SK-N-SH treated with all-trans-retinoic acid at 6 μM for 48 hours (cell line): ENCODE measurements at regions not wholly inside any gene's neighbourhood (a gene's known extent, or its start where the extent isn't known, plus 50 kb on each side); places are given as distances from the start of the nearest gene placed in this dataset.

Experiments
- ATAC-seq: fragments of 200-7000 bp; cut with Tn5 transposase; 3 replicates; pipeline ENCODE4 v1.9.1; 2020; ENCODE audit warnings: mild to moderate bottlenecking, moderate library complexity
- ARNTL ChIP-seq: fragments of 450-650 bp; formaldehyde crosslinking; IDR thresholded peaks from 2 replicates; pipeline ENCODE4 v1.5.0; 2020; ENCODE audit warnings: low read depth, mild to moderate bottlenecking, moderate library complexity, borderline replicate concordance
- BACH2 ChIP-seq: fragments of 250-450 bp; sonication (Bioruptor Pico); IDR thresholded peaks from 2 replicates; pipeline ENCODE4 v1.9.0; 2021; ENCODE audit warnings: mild to moderate bottlenecking, borderline replicate concordance
- CSDC2 ChIP-seq: fragments of 250-450 bp; sonication (Bioruptor Pico); IDR thresholded peaks from 2 replicates; pipeline ENCODE4 v1.5.0; 2020; ENCODE audit warnings: mild to moderate bottlenecking, moderate library complexity
- ESRRG ChIP-seq: fragments of 250-450 bp; sonication (Bioruptor Pico); IDR thresholded peaks from 2 replicates; pipeline ENCODE4 v1.6.1; 2021; ENCODE audit warnings: mild to moderate bottlenecking
- GLIS3 ChIP-seq: fragments of 250-450 bp; sonication (Bioruptor Pico); IDR thresholded peaks from 2 replicates; pipeline ENCODE4 v1.5.0; 2020; ENCODE audit warnings: mild to moderate bottlenecking, moderate library complexity
- ISL1 ChIP-seq: fragments of 250-450 bp; sonication (Bioruptor Pico); IDR thresholded peaks from 2 replicates; pipeline ENCODE4 v2.1.2; 2022; ENCODE audit warnings: mild to moderate bottlenecking, moderate library complexity
- PPARA ChIP-seq: fragments of 250-450 bp; sonication (Bioruptor Pico); IDR thresholded peaks from 2 replicates; pipeline ENCODE4 v1.5.0; 2020; ENCODE audit warnings: mild to moderate bottlenecking, borderline replicate concordance
- SNAI2 ChIP-seq: fragments of 250-450 bp; sonication (Bioruptor Pico); IDR thresholded peaks from 2 replicates; pipeline ENCODE4 v1.5.0; 2020; ENCODE audit warnings: mild to moderate bottlenecking, moderate library complexity
- TCF4 ChIP-seq: fragments of 250-450 bp; sonication (Bioruptor Pico); IDR thresholded peaks from 2 replicates; pipeline ENCODE4 v1.8.0; 2021; ENCODE audit warnings: mild to moderate bottlenecking, moderate library complexity, borderline replicate concordance
- TOX ChIP-seq: fragments of 250-450 bp; sonication (Bioruptor Pico); IDR thresholded peaks from 2 replicates; pipeline ENCODE4 v1.8.0; 2021; ENCODE audit warnings: mild to moderate bottlenecking, moderate library complexity, borderline replicate concordance
- TSHZ2 ChIP-seq: fragments of 250-450 bp; sonication (Bioruptor Pico); IDR thresholded peaks from 2 replicates; pipeline ENCODE4 v1.5.0; 2020; ENCODE audit warnings: mild to moderate bottlenecking, moderate library complexity
- ZC3H10 ChIP-seq: fragments of 250-450 bp; sonication (Bioruptor Pico); IDR thresholded peaks from 2 replicates; pipeline ENCODE4 v1.5.1; 2021; ENCODE audit warnings: mild to moderate bottlenecking, moderate library complexity
- ZFP3 ChIP-seq: fragments of 250-450 bp; sonication (Bioruptor Pico); IDR thresholded peaks from 2 replicates; pipeline ENCODE4 v1.5.0; 2020; ENCODE audit warnings: mild to moderate bottlenecking, moderate library complexity
- ZFP30 ChIP-seq: fragments of 450-650 bp; formaldehyde crosslinking; IDR thresholded peaks from 2 replicates; pipeline ENCODE4 v1.5.0; 2022; ENCODE audit warnings: mild to moderate bottlenecking, moderate library complexity
- ZNF565 ChIP-seq: fragments of 450-650 bp; formaldehyde crosslinking; conservative IDR thresholded peaks from 2 replicates; pipeline ENCODE4 v1.5.0; 2020; ENCODE audit warnings: low read depth, mild to moderate bottlenecking, moderate library complexity
- ZNF70 ChIP-seq: fragments of 450-650 bp; formaldehyde crosslinking; IDR thresholded peaks from 2 replicates; pipeline ENCODE4 v1.5.0; 2020; ENCODE audit warnings: mild to moderate bottlenecking, moderate library complexity
- ZNF8 ChIP-seq: fragments of 450-650 bp; formaldehyde crosslinking; IDR thresholded peaks from 2 replicates; pipeline ENCODE4 v1.5.0; 2020; ENCODE audit warnings: mild to moderate bottlenecking, moderate library complexity
- TF ChIP-seq, protein P1 (sequence below): fragments of 250-450 bp; sonication (Bioruptor Pico); IDR thresholded peaks from 2 replicates; pipeline ENCODE4 v1.5.1; 2021; ENCODE audit warnings: mild to moderate bottlenecking, moderate library complexity
- TF ChIP-seq, protein P2 (sequence below): fragments of 250-450 bp; sonication (Bioruptor Pico); IDR thresholded peaks from 2 replicates; pipeline ENCODE4 v1.8.0; 2021; ENCODE audit warnings: low read depth, mild to moderate bottlenecking, moderate library complexity, borderline replicate concordance
- TF ChIP-seq, protein P3 (sequence below): fragments of 250-450 bp; sonication (Bioruptor Pico); IDR thresholded peaks from 2 replicates; pipeline ENCODE4 v1.5.1; 2020; ENCODE audit warnings: low read depth, mild to moderate bottlenecking, moderate library complexity

DNA sequence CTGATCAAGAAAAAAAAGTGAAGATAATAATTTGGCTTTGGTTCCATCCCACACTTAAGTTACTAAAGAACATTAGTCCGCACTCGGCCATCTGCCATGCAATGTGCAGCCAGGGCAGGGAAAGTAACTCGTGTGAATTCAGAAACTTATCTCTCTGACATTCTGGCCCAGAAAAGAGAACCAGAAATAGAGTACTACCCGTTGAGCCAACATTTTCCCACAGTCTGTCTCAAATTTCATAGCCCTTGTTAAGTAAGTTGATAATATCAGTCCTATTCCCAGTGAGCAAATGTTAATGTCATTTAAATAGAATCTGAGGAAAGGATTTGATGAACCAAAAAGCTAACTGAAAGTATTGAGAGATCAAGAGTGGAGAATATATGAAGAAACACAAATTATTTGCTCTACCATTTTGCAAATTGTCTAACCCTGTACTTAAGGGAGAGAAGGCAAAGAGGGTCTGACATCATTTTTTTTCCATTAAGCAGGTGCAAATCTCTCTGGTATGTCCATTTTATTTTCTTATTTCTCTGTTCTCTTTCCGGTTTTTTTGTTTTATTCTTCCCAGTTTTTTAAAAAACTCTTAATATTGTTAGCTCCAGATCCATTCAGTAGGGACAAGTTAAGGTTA, 156.3 kb downstream of the NDFIP2 start:
- ATAC-seq, result peak; percentile 80
- no peak for TF ChIP-seq ZNF565 (CRISPR knock-in tag)
- 0 out of 2 replicates have a peak, but pooled peaks have one; percentile 15 for TF ChIP-seq ISL1 (CRISPR knock-in tag)
- TF ChIP-seq, all 23 proteins: peak for 1

- TF ChIP-seq, protein P1, sequence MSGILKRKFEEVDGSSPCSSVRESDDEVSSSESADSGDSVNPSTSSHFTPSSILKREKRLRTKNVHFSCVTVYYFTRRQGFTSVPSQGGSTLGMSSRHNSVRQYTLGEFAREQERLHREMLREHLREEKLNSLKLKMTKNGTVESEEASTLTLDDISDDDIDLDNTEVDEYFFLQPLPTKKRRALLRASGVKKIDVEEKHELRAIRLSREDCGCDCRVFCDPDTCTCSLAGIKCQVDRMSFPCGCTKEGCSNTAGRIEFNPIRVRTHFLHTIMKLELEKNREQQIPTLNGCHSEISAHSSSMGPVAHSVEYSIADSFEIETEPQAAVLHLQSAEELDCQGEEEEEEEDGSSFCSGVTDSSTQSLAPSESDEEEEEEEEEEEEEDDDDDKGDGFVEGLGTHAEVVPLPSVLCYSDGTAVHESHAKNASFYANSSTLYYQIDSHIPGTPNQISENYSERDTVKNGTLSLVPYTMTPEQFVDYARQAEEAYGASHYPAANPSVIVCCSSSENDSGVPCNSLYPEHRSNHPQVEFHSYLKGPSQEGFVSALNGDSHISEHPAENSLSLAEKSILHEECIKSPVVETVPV (CRISPR knock-in tag), result no peak
- TF ChIP-seq ESRRG (CRISPR knock-in tag) (no peak), SNAI2 (CRISPR knock-in tag) (no peak)
Observed at GRCh38 chr13:79631051-79631659, 150.2 kb downstream of the NDFIP2 start.

DNA sequence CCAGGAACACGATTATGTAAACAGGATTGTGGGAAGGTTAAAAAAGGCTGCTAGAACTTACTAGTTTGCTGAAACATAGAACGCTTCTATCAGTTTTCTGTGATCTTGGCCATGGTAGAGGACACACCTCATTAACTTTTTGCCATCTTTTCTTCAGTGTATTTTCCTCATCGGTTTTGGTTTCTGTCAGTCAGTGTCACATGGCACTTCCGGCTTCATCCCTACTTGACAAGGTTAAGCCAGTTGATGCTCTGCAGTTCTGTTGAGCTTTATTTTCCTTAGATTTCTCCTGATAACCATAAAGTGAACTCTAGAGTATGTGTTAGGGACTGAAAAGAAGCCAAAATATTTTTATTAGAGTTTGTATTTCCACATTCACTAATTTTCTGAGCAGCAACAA, 147.5 kb downstream of the NDFIP2 start:
- peak; percentile 45 for ATAC-seq
- TF ChIP-seq GLIS3 (CRISPR knock-in tag) (no peak), ZNF70 (no peak), PPARA (CRISPR knock-in tag) (no peak), TCF4 (CRISPR knock-in tag) (peak; percentile 71; the same call in 1 of the 2 replicates), TOX (CRISPR knock-in tag) (no peak), ISL1 (CRISPR knock-in tag) (peak; percentile 50; the same call in 1 of the 2 replicates), ZNF8 (CRISPR knock-in tag) (no peak), TSHZ2 (peak; percentile 71; the same call in 1 of the 2 replicates)

More at GRCh38 chr13:79631051-79631659, 150.2 kb downstream of the NDFIP2 start:
- ATAC-seq, result peak; percentile 97

DNA sequence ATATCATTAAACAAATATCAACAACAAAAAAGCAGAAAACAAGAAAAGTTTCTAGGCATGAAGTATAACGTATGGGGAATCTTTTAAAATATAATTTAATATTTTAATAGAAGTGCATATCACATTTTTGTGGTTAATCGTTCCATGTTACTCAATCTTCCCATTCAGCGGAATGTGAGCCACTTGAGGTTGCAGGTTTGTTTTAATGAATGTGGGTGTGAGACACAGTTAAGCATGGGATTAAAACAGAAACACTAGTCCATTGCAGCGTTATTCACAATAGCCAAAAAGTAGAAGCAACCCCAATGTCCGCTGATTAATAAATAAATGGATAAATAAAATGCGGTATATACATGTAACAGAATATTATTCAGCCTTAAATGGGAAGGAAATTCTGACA, 146.0 kb downstream of the NDFIP2 start:
- TF ChIP-seq TCF4 (CRISPR knock-in tag) (no peak), TSHZ2 (no peak), ZFP30 (CRISPR knock-in tag) (no peak), SNAI2 (CRISPR knock-in tag) (no peak), ZFP3 (CRISPR knock-in tag) (no peak), CSDC2 (no peak)
- ATAC-seq, result no peak

GRCh38 chr13:79625517-79625916, 144.6 kb downstream of the NDFIP2 start:
- ATAC-seq, result no peak
- TF ChIP-seq BACH2 (CRISPR knock-in tag) (no peak), TOX (CRISPR knock-in tag) (no peak)

DNA sequence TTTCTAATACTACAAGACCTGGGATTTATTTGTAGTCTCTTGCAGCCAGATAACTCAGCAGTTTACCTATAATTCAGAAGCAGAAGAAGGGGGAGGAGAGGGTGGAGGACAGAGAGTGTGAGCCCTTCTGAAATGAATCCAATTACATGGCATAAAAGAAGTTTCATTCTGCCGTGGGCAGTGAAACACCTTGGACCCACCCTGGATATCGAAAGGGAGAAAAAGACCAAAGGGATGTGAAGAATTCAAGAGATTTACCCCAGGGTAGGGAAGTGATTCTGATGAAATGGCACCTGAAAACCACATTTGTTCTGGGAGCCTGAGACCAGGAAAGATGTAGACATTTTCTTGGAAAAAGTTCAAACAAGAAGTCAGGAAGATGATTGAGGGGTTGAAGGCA, 140.9 kb downstream of the NDFIP2 start:
- no peak for ATAC-seq
- TF ChIP-seq TOX (CRISPR knock-in tag), result no peak
- no peak for TF ChIP-seq ISL1 (CRISPR knock-in tag)
- TF ChIP-seq, protein P2, sequence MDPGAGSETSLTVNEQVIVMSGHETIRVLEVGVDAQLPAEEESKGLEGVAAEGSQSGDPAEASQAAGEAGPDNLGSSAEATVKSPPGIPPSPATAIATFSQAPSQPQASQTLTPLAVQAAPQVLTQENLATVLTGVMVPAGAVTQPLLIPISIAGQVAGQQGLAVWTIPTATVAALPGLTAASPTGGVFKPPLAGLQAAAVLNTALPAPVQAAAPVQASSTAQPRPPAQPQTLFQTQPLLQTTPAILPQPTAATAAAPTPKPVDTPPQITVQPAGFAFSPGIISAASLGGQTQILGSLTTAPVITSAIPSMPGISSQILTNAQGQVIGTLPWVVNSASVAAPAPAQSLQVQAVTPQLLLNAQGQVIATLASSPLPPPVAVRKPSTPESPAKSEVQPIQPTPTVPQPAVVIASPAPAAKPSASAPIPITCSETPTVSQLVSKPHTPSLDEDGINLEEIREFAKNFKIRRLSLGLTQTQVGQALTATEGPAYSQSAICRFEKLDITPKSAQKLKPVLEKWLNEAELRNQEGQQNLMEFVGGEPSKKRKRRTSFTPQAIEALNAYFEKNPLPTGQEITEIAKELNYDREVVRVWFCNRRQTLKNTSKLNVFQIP (CRISPR knock-in tag), result no peak
- TF ChIP-seq ZFP30 (CRISPR knock-in tag), result no peak
- no peak for TF ChIP-seq ARNTL (CRISPR knock-in tag)
- TF ChIP-seq, protein P3, sequence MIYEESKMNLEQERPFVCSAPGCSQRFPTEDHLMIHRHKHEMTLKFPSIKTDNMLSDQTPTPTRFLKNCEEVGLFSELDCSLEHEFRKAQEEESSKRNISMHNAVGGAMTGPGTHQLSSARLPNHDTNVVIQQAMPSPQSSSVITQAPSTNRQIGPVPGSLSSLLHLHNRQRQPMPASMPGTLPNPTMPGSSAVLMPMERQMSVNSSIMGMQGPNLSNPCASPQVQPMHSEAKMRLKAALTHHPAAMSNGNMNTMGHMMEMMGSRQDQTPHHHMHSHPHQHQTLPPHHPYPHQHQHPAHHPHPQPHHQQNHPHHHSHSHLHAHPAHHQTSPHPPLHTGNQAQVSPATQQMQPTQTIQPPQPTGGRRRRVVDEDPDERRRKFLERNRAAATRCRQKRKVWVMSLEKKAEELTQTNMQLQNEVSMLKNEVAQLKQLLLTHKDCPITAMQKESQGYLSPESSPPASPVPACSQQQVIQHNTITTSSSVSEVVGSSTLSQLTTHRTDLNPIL (CRISPR knock-in tag), result no peak
- TF ChIP-seq ZC3H10 (CRISPR knock-in tag), result no peak
- no peak for TF ChIP-seq GLIS3 (CRISPR knock-in tag)
- no peak for TF ChIP-seq SNAI2 (CRISPR knock-in tag)
